Uterus (tissue), 2 donors: ENCODE measurements at regions not wholly inside any gene's neighbourhood (a gene's known extent, or its start where the extent isn't known, plus 50 kb on each side); places are given as distances from the start of the nearest gene placed in this dataset.

ENCODE experiments used
- CTCF ChIP-seq, 4 experiments: fragments of 200-600 bp in 2 of 4; fragments of 450-650 bp in 2 of 4; sonication (generic) in 2 of 4; IDR thresholded peaks; one replicate each; pipeline ENCODE4 v1.5.1; 2016 to 2019; ENCODE audit warnings: antibody characterized with exemption in 4 of 4, mild to moderate bottlenecking in 2 of 4, moderate library complexity in 1 of 4
- POLR2A ChIP-seq, 2 donors: fragments of 450-650 bp; IDR thresholded peaks; one replicate each; pipeline ENCODE4 v1.6.1; 2016; ENCODE audit warnings: antibody characterized with exemption in 2 of 2, mild to moderate bottlenecking in 1 of 2, moderate library complexity in 1 of 2

GRCh38 chr1:209262631-209263030 lies 320.9 kb upstream of the CAMK1G start:
- TF ChIP-seq CTCF (IDR thresholded peaks at IDR 0.05): no peak
- no peak for TF ChIP-seq POLR2A (IDR thresholded peaks at IDR 0.05)
